Myocyte (in vitro differentiated cells): ENCODE measurements at regions not wholly inside any gene's neighbourhood (a gene's known extent, or its start where the extent isn't known, plus 50 kb on each side); places are given as distances from the start of the nearest gene placed in this dataset.

ENCODE experiments used
- DNase-seq: peaks from one replicate; pipeline ENCODE4 v3.0.0-alpha.2; 2012; ENCODE audit warnings: low read depth

GRCh38 chr14:87014856-87015255, 978.1 kb downstream of the GALC start:
- no peak for DNase-seq

GRCh38 chr14:87013583-87013982, 979.4 kb downstream of the GALC start:
- no peak for DNase-seq

GRCh38 chr14:87008965-87009364, 984.0 kb downstream of the GALC start:
- no peak for DNase-seq

- no peak for DNase-seq
Observed at GRCh38 chr14:87005280-87005679, 987.7 kb downstream of the GALC start.

- no peak for DNase-seq
Observed at GRCh38 chr14:87002776-87003175, 990.2 kb downstream of the GALC start.

GRCh38 chr14:87001333-87001732, 991.6 kb downstream of the GALC start:
- DNase-seq, result no peak

GRCh38 chr14:87000081-87000480, 992.9 kb downstream of the GALC start:
- DNase-seq, result no peak

- DNase-seq, result no peak
Observed at GRCh38 chr14:86999036-86999435, 993.9 kb downstream of the GALC start.

GRCh38 chr14:86997271-86997670, 995.7 kb downstream of the GALC start:
- DNase-seq, result no peak

GRCh38 chr14:86990396-86990795, 1002.6 kb downstream of the GALC start:
- DNase-seq, result no peak

GRCh38 chr14:86989285-86989684, 1003.7 kb downstream of the GALC start:
- no peak for DNase-seq

- no peak for DNase-seq
Observed at GRCh38 chr14:86987966-86988365, 1005.0 kb downstream of the GALC start.

GRCh38 chr14:86973177-86973576, 1019.8 kb downstream of the GALC start:
- DNase-seq, result no peak

- DNase-seq, result no peak
Observed at GRCh38 chr14:86971292-86971691, 1021.7 kb downstream of the GALC start.

- DNase-seq, result peak; percentile 1
Observed at GRCh38 chr14:86961106-86961716, 1031.8 kb downstream of the GALC start.

GRCh38 chr14:86955771-86956354, 1037.1 kb downstream of the GALC start:
- DNase-seq, result no peak

- no peak for DNase-seq
Observed at GRCh38 chr14:86954623-86955022, 1038.4 kb downstream of the GALC start.

GRCh38 chr14:86946446-86946845, 1046.5 kb downstream of the GALC start:
- DNase-seq, result no peak

- DNase-seq, result no peak
Observed at GRCh38 chr14:86944434-86944833, 1048.5 kb downstream of the GALC start.

GRCh38 chr14:86943391-86944365, 1049.3 kb downstream of the GALC start:
- no peak for DNase-seq

- no peak for DNase-seq
Observed at GRCh38 chr14:86942936-86943335, 1050.0 kb downstream of the GALC start.

- DNase-seq, result no peak
Observed at GRCh38 chr14:86940106-86940505, 1052.9 kb downstream of the GALC start.
